ENCODE measurements at regions not wholly inside any gene's neighbourhood (a gene's known extent, or its start where the extent isn't known, plus 50 kb on each side); places are given as distances from the start of the nearest gene placed in this dataset.

- no peaks in the 10 kb centered on the region for H3K27me3 ChIP-seq (ENCODE audit: control insufficient read depth, insufficient read depth, low read length)
Measured at GRCh38 chr15:25133804-25134203, 179.0 kb downstream of the SNRPN start.

GRCh38 chr15:25134546-25134945, 179.8 kb downstream of the SNRPN start:
- Histone ChIP-seq H3K9ac (ENCODE audit: low read length) (no peak overlapping the region), H3K4me3 (ENCODE audit: low read length) (no peak overlapping the region), H3K36me3 (ENCODE audit: control insufficient read depth, insufficient read depth, low read length) (no peaks in the 10 kb centered on the region), H3K4me1 (ENCODE audit: control insufficient read depth, insufficient read depth, low read length) (no peaks in the 10 kb centered on the region), H3K9me3 (ENCODE audit: control insufficient read depth, low read length) (no peaks in the 10 kb centered on the region), H3K27me3 (ENCODE audit: control insufficient read depth, insufficient read depth, low read length) (no peaks in the 10 kb centered on the region)

More at GRCh38 chr15:25133804-25134203, 179.0 kb downstream of the SNRPN start:
- no peaks in the 10 kb centered on the region for H3K4me1 ChIP-seq (ENCODE audit: control insufficient read depth, insufficient read depth, low read length)
- no peaks in the 10 kb centered on the region for H3K9me3 ChIP-seq (ENCODE audit: control insufficient read depth, low read length)
- H3K36me3 ChIP-seq (ENCODE audit: control insufficient read depth, insufficient read depth, low read length): no peaks in the 10 kb centered on the region
- H3K9ac ChIP-seq (ENCODE audit: low read length): no peak overlapping the region
- no peak overlapping the region for H3K4me3 ChIP-seq (ENCODE audit: low read length)

- no peak overlapping the region for H3K4me3 ChIP-seq (ENCODE audit: low read length)
- no peaks in the 10 kb centered on the region for H3K4me1 ChIP-seq (ENCODE audit: control insufficient read depth, insufficient read depth, low read length)
- no peaks in the 10 kb centered on the region for H3K9me3 ChIP-seq (ENCODE audit: control insufficient read depth, low read length)
- no peak overlapping the region for H3K9ac ChIP-seq (ENCODE audit: low read length)
- H3K36me3 ChIP-seq (ENCODE audit: control insufficient read depth, insufficient read depth, low read length): no peaks in the 10 kb centered on the region
- no peaks in the 10 kb centered on the region for H3K27me3 ChIP-seq (ENCODE audit: control insufficient read depth, insufficient read depth, low read length)
Measured at GRCh38 chr15:25136119-25136518, 181.3 kb downstream of the SNRPN start.

GRCh38 chr15:25137013-25137412, 182.2 kb downstream of the SNRPN start:
- no peaks in the 10 kb centered on the region for H3K9me3 ChIP-seq (ENCODE audit: control insufficient read depth, low read length)

GRCh38 chr15:25169318-25169717, 214.5 kb downstream of the SNRPN start:
- Histone ChIP-seq H3K4me3 (ENCODE audit: low read length) (no peak overlapping the region), H3K9me3 (ENCODE audit: control insufficient read depth, low read length) (peaks cover 9% of the 10 kb centered on the region), H3K36me3 (ENCODE audit: control insufficient read depth, insufficient read depth, low read length) (no peaks in the 10 kb centered on the region), H3K4me1 (ENCODE audit: control insufficient read depth, insufficient read depth, low read length) (no peaks in the 10 kb centered on the region), H3K27me3 (ENCODE audit: control insufficient read depth, insufficient read depth, low read length) (no peaks in the 10 kb centered on the region), H3K9ac (ENCODE audit: low read length) (no peak overlapping the region)

More at GRCh38 chr15:25137013-25137412, 182.2 kb downstream of the SNRPN start:
- Histone ChIP-seq H3K4me3 (ENCODE audit: low read length) (no peak overlapping the region), H3K27me3 (ENCODE audit: control insufficient read depth, insufficient read depth, low read length) (no peaks in the 10 kb centered on the region), H3K9ac (ENCODE audit: low read length) (no peak overlapping the region), H3K36me3 (ENCODE audit: control insufficient read depth, insufficient read depth, low read length) (no peaks in the 10 kb centered on the region), H3K4me1 (ENCODE audit: control insufficient read depth, insufficient read depth, low read length) (no peaks in the 10 kb centered on the region)

- Histone ChIP-seq H3K4me1 (ENCODE audit: control insufficient read depth, insufficient read depth, low read length) (no peaks in the 10 kb centered on the region), H3K36me3 (ENCODE audit: control insufficient read depth, insufficient read depth, low read length) (no peaks in the 10 kb centered on the region), H3K4me3 (ENCODE audit: low read length) (no peak overlapping the region), H3K9me3 (ENCODE audit: control insufficient read depth, low read length) (peaks cover 9% of the 10 kb centered on the region), H3K27me3 (ENCODE audit: control insufficient read depth, insufficient read depth, low read length) (no peaks in the 10 kb centered on the region), H3K9ac (ENCODE audit: low read length) (no peak overlapping the region)
Measured at GRCh38 chr15:25170113-25170731, 215.4 kb downstream of the SNRPN start.

- no peak overlapping the region for H3K9ac ChIP-seq (ENCODE audit: low read length)
- no peaks in the 10 kb centered on the region for H3K4me1 ChIP-seq (ENCODE audit: control insufficient read depth, insufficient read depth, low read length)
- peaks cover 9% of the 10 kb centered on the region for H3K9me3 ChIP-seq (ENCODE audit: control insufficient read depth, low read length)
- H3K27me3 ChIP-seq (ENCODE audit: control insufficient read depth, insufficient read depth, low read length): no peaks in the 10 kb centered on the region
- H3K36me3 ChIP-seq (ENCODE audit: control insufficient read depth, insufficient read depth, low read length): no peaks in the 10 kb centered on the region
- no peak overlapping the region for H3K4me3 ChIP-seq (ENCODE audit: low read length)
Measured at GRCh38 chr15:25170781-25171110, 216.0 kb downstream of the SNRPN start.

- Histone ChIP-seq H3K4me3 (ENCODE audit: low read length) (no peak overlapping the region), H3K9ac (ENCODE audit: low read length) (no peak overlapping the region), H3K4me1 (ENCODE audit: control insufficient read depth, insufficient read depth, low read length) (no peaks in the 10 kb centered on the region), H3K27me3 (ENCODE audit: control insufficient read depth, insufficient read depth, low read length) (no peaks in the 10 kb centered on the region), H3K9me3 (ENCODE audit: control insufficient read depth, low read length) (peaks cover 9% of the 10 kb centered on the region), H3K36me3 (ENCODE audit: control insufficient read depth, insufficient read depth, low read length) (no peaks in the 10 kb centered on the region)
Measured at GRCh38 chr15:25171111-25171811, 216.5 kb downstream of the SNRPN start.

- peaks cover 9% of the 10 kb centered on the region for H3K9me3 ChIP-seq (ENCODE audit: control insufficient read depth, low read length)
- no peaks in the 10 kb centered on the region for H3K36me3 ChIP-seq (ENCODE audit: control insufficient read depth, insufficient read depth, low read length)
Measured at GRCh38 chr15:25171856-25172687, 217.3 kb downstream of the SNRPN start.

GRCh38 chr15:25172691-25173090, 217.9 kb downstream of the SNRPN start:
- Histone ChIP-seq H3K27me3 (ENCODE audit: control insufficient read depth, insufficient read depth, low read length) (no peaks in the 10 kb centered on the region), H3K4me1 (ENCODE audit: control insufficient read depth, insufficient read depth, low read length) (no peaks in the 10 kb centered on the region), H3K36me3 (ENCODE audit: control insufficient read depth, insufficient read depth, low read length) (no peaks in the 10 kb centered on the region), H3K9me3 (ENCODE audit: control insufficient read depth, low read length) (peaks cover 12% of the 10 kb centered on the region), H3K4me3 (ENCODE audit: low read length) (no peak overlapping the region), H3K9ac (ENCODE audit: low read length) (no peak overlapping the region)

More at GRCh38 chr15:25171856-25172687, 217.3 kb downstream of the SNRPN start:
- no peaks in the 10 kb centered on the region for H3K27me3 ChIP-seq (ENCODE audit: control insufficient read depth, insufficient read depth, low read length)
- H3K4me1 ChIP-seq (ENCODE audit: control insufficient read depth, insufficient read depth, low read length): no peaks in the 10 kb centered on the region
- H3K9ac ChIP-seq (ENCODE audit: low read length): no peak overlapping the region
- no peak overlapping the region for H3K4me3 ChIP-seq (ENCODE audit: low read length)

- Histone ChIP-seq H3K4me3 (ENCODE audit: low read length) (no peak overlapping the region), H3K36me3 (ENCODE audit: control insufficient read depth, insufficient read depth, low read length) (no peaks in the 10 kb centered on the region), H3K27me3 (ENCODE audit: control insufficient read depth, insufficient read depth, low read length) (no peaks in the 10 kb centered on the region), H3K9me3 (ENCODE audit: control insufficient read depth, low read length) (peaks cover 12% of the 10 kb centered on the region), H3K9ac (ENCODE audit: low read length) (no peak overlapping the region), H3K4me1 (ENCODE audit: control insufficient read depth, insufficient read depth, low read length) (no peaks in the 10 kb centered on the region)
Measured at GRCh38 chr15:25173241-25174028, 218.6 kb downstream of the SNRPN start.
